ENCODE measurements at regions not wholly inside any gene's neighbourhood (a gene's known extent, or its start where the extent isn't known, plus 50 kb on each side); places are given as distances from the start of the nearest gene placed in this dataset.

DNA sequence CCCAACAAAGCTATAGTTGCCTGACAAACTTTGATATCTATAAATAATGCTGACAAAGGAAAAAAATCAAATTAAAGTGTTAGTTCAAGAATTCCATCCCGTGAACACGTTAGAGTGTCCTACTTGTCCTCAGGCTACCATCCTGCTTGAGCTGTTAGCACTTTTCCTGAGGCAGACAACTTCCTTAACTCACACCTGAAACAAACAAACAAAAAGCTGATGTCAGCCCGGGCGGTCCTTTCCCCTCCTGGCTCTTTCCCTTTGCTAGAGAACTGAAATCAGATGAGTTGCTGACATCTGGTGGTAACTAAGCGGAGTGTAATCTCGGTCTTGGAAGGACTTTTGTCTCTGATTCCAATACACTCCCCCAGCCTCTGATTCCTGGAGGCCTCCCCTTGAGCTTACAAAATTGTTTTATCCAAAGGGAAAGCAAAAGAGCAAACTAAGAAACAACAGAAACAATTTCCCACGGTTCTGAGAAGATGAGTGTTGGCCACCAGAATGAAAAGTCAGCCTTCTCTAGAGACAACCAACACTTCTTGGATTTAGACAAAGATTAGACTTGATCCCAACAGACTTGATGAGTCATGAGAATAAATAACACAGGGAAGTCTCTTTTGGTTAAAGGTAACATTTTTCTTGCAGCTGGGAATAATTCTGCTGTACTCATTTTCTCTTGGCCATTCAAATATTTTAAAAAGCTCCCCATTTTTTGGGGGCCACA is 135.4 kb downstream of the PROX1 start:
- TF ChIP-seq, protein P1, sequence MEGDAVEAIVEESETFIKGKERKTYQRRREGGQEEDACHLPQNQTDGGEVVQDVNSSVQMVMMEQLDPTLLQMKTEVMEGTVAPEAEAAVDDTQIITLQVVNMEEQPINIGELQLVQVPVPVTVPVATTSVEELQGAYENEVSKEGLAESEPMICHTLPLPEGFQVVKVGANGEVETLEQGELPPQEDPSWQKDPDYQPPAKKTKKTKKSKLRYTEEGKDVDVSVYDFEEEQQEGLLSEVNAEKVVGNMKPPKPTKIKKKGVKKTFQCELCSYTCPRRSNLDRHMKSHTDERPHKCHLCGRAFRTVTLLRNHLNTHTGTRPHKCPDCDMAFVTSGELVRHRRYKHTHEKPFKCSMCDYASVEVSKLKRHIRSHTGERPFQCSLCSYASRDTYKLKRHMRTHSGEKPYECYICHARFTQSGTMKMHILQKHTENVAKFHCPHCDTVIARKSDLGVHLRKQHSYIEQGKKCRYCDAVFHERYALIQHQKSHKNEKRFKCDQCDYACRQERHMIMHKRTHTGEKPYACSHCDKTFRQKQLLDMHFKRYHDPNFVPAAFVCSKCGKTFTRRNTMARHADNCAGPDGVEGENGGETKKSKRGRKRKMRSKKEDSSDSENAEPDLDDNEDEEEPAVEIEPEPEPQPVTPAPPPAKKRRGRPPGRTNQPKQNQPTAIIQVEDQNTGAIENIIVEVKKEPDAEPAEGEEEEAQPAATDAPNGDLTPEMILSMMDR (IDR thresholded peaks at IDR 0.05; ENCODE audit: insufficient read depth, low read depth, low read length, missing control alignments), result peak; percentile 47
- DNase-seq (ENCODE audit: low read depth), result peak; percentile 45
- H3K4me3 ChIP-seq (ENCODE audit: low read depth, low read length), result no peak overlapping the region

DNA sequence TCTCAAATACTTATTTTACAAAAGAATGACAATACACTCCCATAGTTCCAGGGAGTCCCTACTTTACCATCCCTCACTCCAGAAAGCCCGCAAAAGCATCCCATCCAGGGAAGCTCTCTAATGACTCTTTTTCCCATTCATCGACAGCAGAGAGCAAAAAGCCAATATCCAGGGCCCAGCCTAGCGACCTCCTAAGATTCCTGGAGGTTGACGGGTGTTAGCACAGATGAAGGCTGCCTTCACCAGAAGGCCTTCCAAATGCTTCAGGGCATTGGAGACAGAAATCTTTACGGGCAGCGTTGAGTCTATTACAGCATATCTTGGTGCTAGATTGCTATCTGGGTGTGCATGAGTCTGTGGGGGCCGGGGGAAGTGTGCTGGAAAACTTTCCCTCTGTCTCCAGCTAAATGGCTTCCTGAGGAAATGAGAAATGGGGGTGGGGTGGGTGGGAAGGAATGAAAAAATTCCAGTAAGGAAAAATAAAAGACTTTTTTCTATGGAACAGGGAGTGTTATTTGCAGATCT is 136.6 kb downstream of the PROX1 start:
- DNase-seq (ENCODE audit: low read depth), result no peak
- TF ChIP-seq, protein P1 (IDR thresholded peaks at IDR 0.05; ENCODE audit: insufficient read depth, low read depth, low read length, missing control alignments), result no peak
- H3K4me3 ChIP-seq (ENCODE audit: low read depth, low read length), result no peak overlapping the region

DNA sequence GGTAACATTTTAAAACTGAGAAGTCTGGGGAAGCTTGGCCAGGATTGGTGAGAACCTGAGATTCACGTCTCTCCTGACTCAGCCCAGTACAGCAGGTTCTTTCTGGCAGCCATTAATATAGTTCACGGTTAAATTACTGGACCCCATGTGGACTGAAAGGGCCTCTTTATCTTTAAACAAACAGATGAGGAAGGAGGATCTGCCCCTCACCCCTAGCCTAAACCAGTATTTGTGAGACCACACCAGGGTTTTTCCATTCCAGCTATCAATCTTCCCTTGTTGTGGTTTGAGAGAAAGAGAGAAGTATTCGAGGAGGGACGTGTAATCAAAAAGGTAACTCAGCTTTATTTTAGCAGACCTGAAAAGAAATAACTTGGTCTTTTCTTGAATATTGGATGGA is 137.1 kb downstream of the PROX1 start:
- H3K4me3 ChIP-seq (ENCODE audit: low read depth, low read length), result no peak overlapping the region
- TF ChIP-seq, protein P1 (IDR thresholded peaks at IDR 0.05; ENCODE audit: insufficient read depth, low read depth, low read length, missing control alignments), result no peak
- DNase-seq (ENCODE audit: low read depth), result no peak

DNA sequence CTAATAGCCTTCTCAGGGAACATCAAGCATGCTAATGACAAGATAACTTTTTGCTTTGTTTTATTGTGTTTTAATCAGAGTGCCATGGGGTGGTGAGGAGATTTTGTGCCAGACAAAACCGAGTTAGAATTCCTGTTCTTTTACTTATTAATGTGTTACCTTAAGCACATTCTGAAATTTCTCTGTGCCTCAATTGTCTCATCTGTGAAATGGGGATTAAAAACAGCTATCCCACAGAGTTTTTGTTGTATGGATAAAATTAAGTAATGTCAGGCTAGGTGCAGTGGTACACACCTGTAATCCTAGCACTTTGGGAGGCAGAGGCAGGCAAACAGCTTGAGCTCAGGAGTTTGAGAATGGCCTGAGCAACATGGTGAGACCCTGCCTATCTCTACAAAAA is 138.0 kb downstream of the PROX1 start:
- no peak overlapping the region for H3K4me3 ChIP-seq (ENCODE audit: low read depth, low read length)
- DNase-seq (ENCODE audit: low read depth), result no peak
- TF ChIP-seq, protein P1 (IDR thresholded peaks at IDR 0.05; ENCODE audit: insufficient read depth, low read depth, low read length, missing control alignments), result no peak

DNA sequence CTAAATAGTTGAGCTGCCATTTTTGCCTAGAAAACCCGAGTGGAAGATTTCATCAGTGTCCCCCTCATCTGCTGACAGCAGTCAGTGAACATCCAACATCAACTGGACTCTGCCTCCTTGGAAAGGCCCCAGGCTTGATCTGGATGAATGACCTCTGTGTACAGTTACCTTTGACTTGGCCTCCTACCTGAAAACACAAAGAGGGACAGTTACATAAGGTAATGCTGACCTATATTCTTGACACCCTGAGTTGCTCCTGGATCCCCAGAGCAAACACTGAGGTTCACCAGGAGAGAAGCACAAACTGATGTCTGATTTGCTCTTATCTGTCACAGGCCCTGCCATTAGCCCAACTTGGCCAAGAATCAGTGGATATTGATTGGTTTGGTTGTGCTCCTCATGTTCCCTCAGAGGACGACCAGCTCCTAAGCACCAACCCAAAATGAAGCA is 138.9 kb downstream of the PROX1 start:
- no peak overlapping the region for H3K4me3 ChIP-seq (ENCODE audit: low read depth, low read length)
- TF ChIP-seq, protein P1 (IDR thresholded peaks at IDR 0.05; ENCODE audit: insufficient read depth, low read depth, low read length, missing control alignments), result no peak
- DNase-seq (ENCODE audit: low read depth), result no peak

DNA sequence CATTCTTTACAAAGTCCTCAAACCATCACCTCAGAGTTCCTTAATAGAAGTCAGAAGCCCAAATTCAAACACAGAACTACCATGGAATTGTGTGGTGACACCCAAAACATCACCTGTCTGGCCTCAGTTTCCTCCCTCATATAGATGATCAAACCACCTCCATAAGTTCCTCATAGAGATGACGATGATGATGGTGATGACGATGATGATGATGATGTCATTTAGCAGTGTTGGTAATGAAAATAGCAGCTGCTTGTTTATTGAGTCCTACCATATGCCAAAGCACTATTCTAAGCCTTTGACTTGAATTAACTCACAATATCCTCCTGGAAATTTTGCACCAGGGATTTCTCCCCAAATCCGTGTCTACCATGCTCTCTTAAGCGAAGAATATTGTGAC is 139.9 kb downstream of the PROX1 start:
- TF ChIP-seq, protein P1 (IDR thresholded peaks at IDR 0.05; ENCODE audit: insufficient read depth, low read depth, low read length, missing control alignments), result no peak
- no peak for DNase-seq (ENCODE audit: low read depth)
- no peak overlapping the region for H3K4me3 ChIP-seq (ENCODE audit: low read depth, low read length)

DNA sequence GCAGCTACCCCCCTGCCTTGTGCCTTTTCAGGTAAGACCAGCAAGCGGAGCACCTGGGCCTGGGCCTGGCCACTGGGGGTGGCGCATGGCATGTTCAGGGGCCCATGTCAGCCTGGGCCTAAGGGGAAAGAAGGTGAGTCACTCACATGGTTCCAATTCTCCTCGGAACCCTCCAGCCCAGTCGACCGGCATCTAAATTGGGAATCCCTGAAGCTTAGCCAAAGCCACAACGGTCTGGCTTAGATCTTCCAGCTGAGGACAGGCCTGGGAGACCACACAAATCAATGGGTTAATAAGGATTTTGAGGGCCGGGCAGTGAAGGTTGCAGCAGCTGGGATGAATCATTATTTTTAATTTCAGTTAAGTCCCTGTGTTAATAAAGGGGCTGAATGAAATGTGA is 145.1 kb upstream of the SMYD2 start:
- TF ChIP-seq, protein P1 (IDR thresholded peaks at IDR 0.05; ENCODE audit: insufficient read depth, low read depth, low read length, missing control alignments), result no peak
- no peak for DNase-seq (ENCODE audit: low read depth)
- H3K4me3 ChIP-seq (ENCODE audit: low read depth, low read length), result no peak overlapping the region
